Heart right ventricle (tissue), 16 donors: ENCODE measurements at regions not wholly inside any gene's neighbourhood (a gene's known extent, or its start where the extent isn't known, plus 50 kb on each side); places are given as distances from the start of the nearest gene placed in this dataset.

Source experiments
- ATAC-seq, 8 donors: fragments of 200-7000 bp; cut with Tn5 transposase; one replicate each; pipeline ENCODE4 v1.9.1; 2020; ENCODE audit warnings: mild to moderate bottlenecking in 8 of 8, moderate library complexity in 8 of 8, moderate number of reproducible peaks in 1 of 8
- DNase-seq, 2 donors: peaks; one replicate each; pipeline ENCODE4 v3.0.0-alpha.2; 2020
- H3K27ac ChIP-seq, 10 donors: fragments of 200-600 bp; sonication (generic) in 2 of 10; one replicate each; pipeline versions ENCODE4 v1.5.0 to v1.8.0; 2020 to 2022; ENCODE audit warnings: mild to moderate bottlenecking in 3 of 10
- H3K27me3 ChIP-seq, 7 donors: fragments of 200-600 bp; one replicate each; pipeline ENCODE4 v1.8.0; 2021 to 2022; ENCODE audit warnings: mild to moderate bottlenecking in 2 of 7
- H3K36me3 ChIP-seq, 9 donors: fragments of 200-600 bp; sonication (generic) in 1 of 9; one replicate each; pipeline versions ENCODE4 v1.5.0 to v1.8.0; 2020 to 2022; ENCODE audit warnings: mild to moderate bottlenecking in 2 of 9
- H3K4me1 ChIP-seq, 9 donors: fragments of 200-600 bp; sonication (generic) in 1 of 9; one replicate each; pipeline versions ENCODE4 v1.5.0 to v1.8.0; 2020 to 2022; ENCODE audit warnings: mild to moderate bottlenecking in 4 of 9
- H3K4me3 ChIP-seq, 10 donors: fragments of 200-600 bp; sonication (generic) in 2 of 10; one replicate each; pipeline versions ENCODE4 v1.5.0 to v1.8.0; 2020 to 2022; ENCODE audit warnings: mild to moderate bottlenecking in 7 of 10, moderate library complexity in 2 of 10
- H3K9me3 ChIP-seq, 11 donors: fragments of 200-600 bp in 10 of 11; sonication (generic) in 2 of 11; one replicate each; pipeline versions ENCODE4 v1.5.0 to v1.8.0; 2013 to 2022; ENCODE audit warnings: mild to moderate bottlenecking in 2 of 11, control low read depth in 1 of 11, moderate library complexity in 1 of 11
- WGBS, 2 donors: extraction: QIAGEN DNeasy Blood & Tissue Kit; methylation state at CpG; one replicate each; pipeline ENCODE4 v1.1.7; 2013; ENCODE audit warnings: inconsistent platforms in 1 of 2; 5-methylcytosine and 5-hydroxymethylcytosine counted together
- intact Hi-C, 10 donors: fragments of 100-400 bp; cut with DNase I; formaldehyde crosslinking; loops; one replicate each; pipeline versions ENCODE4 v1.11.1 to v1.14.2; 2022
- TF ChIP-seq, protein P1 (sequence below), 9 donors: fragments of 200-600 bp; sonication (generic) in 2 of 9; IDR thresholded peaks; one replicate each; pipeline versions ENCODE4 v1.5.0 to v1.8.0; 2021 to 2022; ENCODE audit warnings: antibody characterized with exemption in 9 of 9, mild to moderate bottlenecking in 5 of 9, moderate library complexity in 1 of 9
- donor health status: Arrhythmogenic right ventricular cardiomyopathy.
- donor health status: ischemic (EF 13 %, LVEDD 7.1; RV severe dilation, severe dysfunction).
- donor health status: healthy with polysubstance abuse.
- donor health status: DM: no; HTN: yes; CAD: no.
- donor health status: DM: no; HTN: no; CAD: no.
- donor health status: ischemic (EF 25% LVEDD 6.9; RV normal size, moderate dysfunction).
- donor health status: ischemic (EF 25% LVEDD 5.7; RV mildly dilated, moderate dysfunction).
- donor health status: healthy.
- donor health status: DM: yes; HTN: yes; CAD: no.
- donor health status: Ischemic cardiomyopathy.
- donor health status: ischemic (EF 35%, LVEDD 5.7; RV mildly dilated, moderate dysfunction).
- donor health status: nonischemic (EF 11% LVEDD 7.7; RV severe dilation, severe dysfunction).
- donor health status: DM: yes; HTN: yes; CAD: no.
- donor health status: PGD.
- donor health status: ischemic (EF 29% LVEDD 5.4; RV normal size, mild dysfunction).
- donor health status: nonischemic (EF 23%, LVEDD 6.1; RV moderate dilation, normal function).

- Histone ChIP-seq H3K4me3 (no peak overlapping the region), H3K27me3 (peaks cover 0 to 23% (median 13%) of the 10 kb centered on the region in 7 donors), H3K27ac (no peak overlapping the region), H3K36me3 (no peaks in the 10 kb centered on the region), H3K4me1 (no peaks in the 10 kb centered on the region), H3K9me3 (peaks cover 0 to 4% (median 0%) of the 10 kb centered on the region in 11 donors)
- intact Hi-C loops, result no loop called here
- no peak for DNase-seq
- TF ChIP-seq, protein P1, sequence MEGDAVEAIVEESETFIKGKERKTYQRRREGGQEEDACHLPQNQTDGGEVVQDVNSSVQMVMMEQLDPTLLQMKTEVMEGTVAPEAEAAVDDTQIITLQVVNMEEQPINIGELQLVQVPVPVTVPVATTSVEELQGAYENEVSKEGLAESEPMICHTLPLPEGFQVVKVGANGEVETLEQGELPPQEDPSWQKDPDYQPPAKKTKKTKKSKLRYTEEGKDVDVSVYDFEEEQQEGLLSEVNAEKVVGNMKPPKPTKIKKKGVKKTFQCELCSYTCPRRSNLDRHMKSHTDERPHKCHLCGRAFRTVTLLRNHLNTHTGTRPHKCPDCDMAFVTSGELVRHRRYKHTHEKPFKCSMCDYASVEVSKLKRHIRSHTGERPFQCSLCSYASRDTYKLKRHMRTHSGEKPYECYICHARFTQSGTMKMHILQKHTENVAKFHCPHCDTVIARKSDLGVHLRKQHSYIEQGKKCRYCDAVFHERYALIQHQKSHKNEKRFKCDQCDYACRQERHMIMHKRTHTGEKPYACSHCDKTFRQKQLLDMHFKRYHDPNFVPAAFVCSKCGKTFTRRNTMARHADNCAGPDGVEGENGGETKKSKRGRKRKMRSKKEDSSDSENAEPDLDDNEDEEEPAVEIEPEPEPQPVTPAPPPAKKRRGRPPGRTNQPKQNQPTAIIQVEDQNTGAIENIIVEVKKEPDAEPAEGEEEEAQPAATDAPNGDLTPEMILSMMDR (IDR thresholded peaks at IDR 0.05), result no peak
- 82 to 86% methylated on average over 4 of the region's 4 CpGs for WGBS, 2 donors
- no peak for ATAC-seq
These were observed 188.9 kb downstream of the RRAGC start for GRCh38 chr1:38670544-38671122.

GRCh38 chr1:38667626-38668025, 191.9 kb downstream of the RRAGC start:
- no peak for ATAC-seq
- TF ChIP-seq, protein P1 (IDR thresholded peaks at IDR 0.05), result no peak
- Histone ChIP-seq H3K36me3 (no peaks in the 10 kb centered on the region), H3K27ac (no peak overlapping the region), H3K27me3 (peaks cover 0 to 37% (median 29%) of the 10 kb centered on the region in 7 donors), H3K9me3 (peaks cover 0 to 11% (median 0%) of the 10 kb centered on the region in 11 donors), H3K4me3 (no peak overlapping the region), H3K4me1 (no peaks in the 10 kb centered on the region)
- DNase-seq, result no peak
- WGBS, 2 donors, result 56 to 68% methylated on average over 4 of the region's 4 CpGs
- intact Hi-C loops, result no loop called here

DNA sequence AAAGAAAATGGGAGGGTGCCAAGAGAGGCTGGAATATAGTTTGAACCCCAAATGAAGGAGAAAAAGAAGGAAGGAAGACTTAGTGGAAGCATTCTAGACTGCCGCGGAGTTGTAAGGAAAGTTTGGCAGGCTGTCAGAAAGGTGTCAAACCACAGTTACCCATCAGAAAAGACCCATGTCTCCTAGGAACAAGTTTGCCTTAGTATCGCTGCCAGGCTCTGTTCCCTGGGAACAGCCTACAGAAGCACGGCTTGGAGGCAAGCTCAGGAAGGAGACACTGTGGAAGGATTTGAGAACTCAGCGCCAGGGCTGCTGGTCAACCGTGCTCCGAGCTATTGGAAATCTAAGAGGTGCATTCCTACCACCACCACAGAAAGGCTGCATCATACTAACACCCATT, 197.4 kb downstream of the RRAGC start:
- Histone ChIP-seq H3K27me3 (peaks cover 0 to 50% (median 32%) of the 10 kb centered on the region in 7 donors), H3K4me3 (no peak overlapping the region), H3K36me3 (no peaks in the 10 kb centered on the region), H3K27ac (no peak overlapping the region), H3K4me1 (no peaks in the 10 kb centered on the region), H3K9me3 (peaks cover 0 to 18% (median 0%) of the 10 kb centered on the region in 11 donors)
- 71 to 74% methylated on average over 7 of the region's 7 CpGs for WGBS, 2 donors
- ATAC-seq, result no peak
- TF ChIP-seq, protein P1 (IDR thresholded peaks at IDR 0.05), result no peak
- DNase-seq, result no peak
- intact Hi-C loops, result no loop called here

GRCh38 chr1:38658883-38659282, 200.7 kb downstream of the RRAGC start:
- Histone ChIP-seq H3K4me1 (no peaks in the 10 kb centered on the region), H3K36me3 (no peaks in the 10 kb centered on the region), H3K9me3 (peaks cover 0 to 9% (median 0%) of the 10 kb centered on the region in 11 donors), H3K4me3 (no peak overlapping the region), H3K27me3 (peaks cover 0 to 57% (median 23%) of the 10 kb centered on the region in 7 donors), H3K27ac (no peak overlapping the region)
- DNase-seq, result no peak
- WGBS, 2 donors, result 38 to 47% methylated on average over 1 of the region's 1 CpG
- no peak for ATAC-seq
- intact Hi-C loops, result no loop called here
- TF ChIP-seq, protein P1 (IDR thresholded peaks at IDR 0.05), result no peak
